GM21423 (cell line): ENCODE measurements at regions not wholly inside any gene's neighbourhood (a gene's known extent, or its start where the extent isn't known, plus 50 kb on each side); places are given as distances from the start of the nearest gene placed in this dataset.

Experiments used
- ATAC-seq: cut with Tn5 transposase; IDR thresholded peaks from one replicate; pipeline ENCODE4 v1.9.1; 2021; ENCODE audit warnings: mild to moderate bottlenecking, moderate library complexity; ENCODE audit not compliant: unreplicated experiment

- ATAC-seq = no peak
These were observed 120.3 kb upstream of the SLC6A11 start for GRCh38 chr3:10695595-10696285.

- ATAC-seq = no peak
These were observed 118.1 kb upstream of the SLC6A11 start for GRCh38 chr3:10697918-10698317.

GRCh38 chr3:10700821-10701220 lies 115.2 kb upstream of the SLC6A11 start:
- ATAC-seq = no peak

- no peak for ATAC-seq
These were observed 112.9 kb upstream of the SLC6A11 start for GRCh38 chr3:10702961-10703740.

- ATAC-seq = no peak
These were observed 112.2 kb upstream of the SLC6A11 start for GRCh38 chr3:10703875-10704274.

- ATAC-seq = no peak
These were observed 109.8 kb upstream of the SLC6A11 start for GRCh38 chr3:10706156-10706739.

GRCh38 chr3:10706740-10707399 lies 109.2 kb upstream of the SLC6A11 start:
- no peak for ATAC-seq

GRCh38 chr3:10707400-10708215 lies 108.4 kb upstream of the SLC6A11 start:
- ATAC-seq = no peak

GRCh38 chr3:10708216-10708893 lies 107.7 kb upstream of the SLC6A11 start:
- ATAC-seq = no peak

- no peak for ATAC-seq
These were observed 106.8 kb upstream of the SLC6A11 start for GRCh38 chr3:10709110-10709781.

GRCh38 chr3:10712121-10712520 lies 103.9 kb upstream of the SLC6A11 start:
- ATAC-seq = no peak

GRCh38 chr3:10713656-10714055 lies 102.4 kb upstream of the SLC6A11 start:
- ATAC-seq = no peak

- no peak for ATAC-seq
These were observed 100.1 kb upstream of the SLC6A11 start for GRCh38 chr3:10715886-10716285.

GRCh38 chr3:10716964-10717363 lies 99.1 kb upstream of the SLC6A11 start:
- no peak for ATAC-seq

GRCh38 chr3:10717756-10718155 lies 98.3 kb upstream of the SLC6A11 start:
- no peak for ATAC-seq

- no peak for ATAC-seq
These were observed 94.9 kb upstream of the SLC6A11 start for GRCh38 chr3:10721101-10721500.

- no peak for ATAC-seq
These were observed 93.1 kb upstream of the SLC6A11 start for GRCh38 chr3:10722911-10723310.

GRCh38 chr3:10723991-10724390 lies 92.0 kb upstream of the SLC6A11 start:
- no peak for ATAC-seq

- no peak for ATAC-seq
These were observed 91.0 kb upstream of the SLC6A11 start for GRCh38 chr3:10725067-10725466.

- ATAC-seq = no peak
These were observed 90.2 kb upstream of the SLC6A11 start for GRCh38 chr3:10725846-10726245.
